A549 (cell line): ENCODE measurements at regions not wholly inside any gene's neighbourhood (a gene's known extent, or its start where the extent isn't known, plus 50 kb on each side); places are given as distances from the start of the nearest gene placed in this dataset.
"Not testable (repeated sequence)": the region's sequence is repeated elsewhere in the genome, so short reads cannot be mapped to it uniquely, and the experiment has no call there.

Source experiments
- ATAC-seq, 2 experiments: fragments of 200-7000 bp in 1 of 2; fragments of >200 bp in 1 of 2; cut with Nextera tagmentation in 1 of 2; cut with Tn5 transposase in 1 of 2; 3 replicates each; pipeline versions ENCODE4 v1.8.0 to v1.9.1; 2018 to 2020; ENCODE audit warnings: mild to moderate bottlenecking in 1 of 2, moderate library complexity in 1 of 2
- CTCF ChIA-PET: fragments of 300-600 bp; sonication (Branson Sonifier 250); formaldehyde crosslinking; extraction: SDS; loops from one replicate; lab custom pipeline; 2021; ENCODE audit warnings: antibody characterized with exemption, inconsistent platforms; lab: Yijun Ruan, JAX
- POLR2A ChIA-PET: fragments of 350-600 bp; formaldehyde crosslinking; extraction: SDS; loops from one replicate; lab custom pipeline; 2021; ENCODE audit warnings: antibody characterized with exemption, inconsistent platforms; lab: Yijun Ruan, JAX
- DNase-seq, 2 experiments: peaks; one replicate each; pipeline versions ENCODE4 v3.0.0 to v3.0.0-alpha.2; 2011 to 2016; ENCODE audit warnings: low read depth in 1 of 2, low spot score in 1 of 2
- FAIRE-seq: peaks from 2 replicates; lab custom pipeline; 2011; peaks lifted over from hg19 to GRCh38; lab: Jason Lieb, UNC
- H3K27ac ChIP-seq, 2 experiments: fragments of >200 bp; sonication (Bioruptor Twin); formaldehyde crosslinking; 3 replicates each; pipeline ENCODE4 v1.5.1; 2016 to 2017
- H3K4me1 ChIP-seq: fragments of >200 bp; sonication (Bioruptor Twin); formaldehyde crosslinking; 3 replicates; pipeline ENCODE4 v1.6.1; 2016
- H3K4me2 ChIP-seq: fragments of >200 bp; sonication (Bioruptor Twin); formaldehyde crosslinking; 3 replicates; pipeline ENCODE4 v1.6.1; 2016
- H3K4me3 ChIP-seq: fragments of >200 bp; sonication (Bioruptor Twin); formaldehyde crosslinking; 3 replicates; pipeline ENCODE4 v1.5.1; 2016
- H3K9me3 ChIP-seq: fragments of >200 bp; sonication (Bioruptor Twin); formaldehyde crosslinking; 3 replicates; pipeline ENCODE4 v1.6.1; 2016
- BCL3 ChIP-seq: fragments of >200 bp; sonication (Bioruptor Twin); formaldehyde crosslinking; IDR thresholded peaks from 3 replicates; pipeline ENCODE4 v1.6.1; 2016
- E2F6 ChIP-seq: IDR thresholded peaks from 2 replicates; pipeline ENCODE4 v1.6.1; 2012; ENCODE audit warnings: low read depth, borderline replicate concordance
- EHMT2 ChIP-seq: fragments of 200-600 bp; sonication (generic); IDR thresholded peaks from 2 replicates; pipeline ENCODE4 v1.6.1; 2016; ENCODE audit warnings: antibody characterized with exemption, low read depth, mild to moderate bottlenecking, moderate library complexity
- FOSB ChIP-seq: fragments of 250-450 bp; sonication (Bioruptor Pico); IDR thresholded peaks from 2 replicates; pipeline ENCODE4 v1.5.0; 2020; ENCODE audit warnings: mild to moderate bottlenecking, moderate library complexity
- GATA3 ChIP-seq: IDR thresholded peaks from 2 replicates; pipeline ENCODE4 v1.6.1; 2012; ENCODE audit warnings: borderline replicate concordance
- HES2 ChIP-seq: fragments of >200 bp; sonication (Bioruptor Twin); formaldehyde crosslinking; IDR thresholded peaks from 2 replicates; pipeline ENCODE4 v1.6.1; 2016
- HMGXB4 ChIP-seq: fragments of 250-450 bp; sonication (Bioruptor Pico); IDR thresholded peaks from 2 replicates; pipeline ENCODE4 v1.5.0; 2021; ENCODE audit warnings: mild to moderate bottlenecking, moderate library complexity, borderline replicate concordance
- JUN ChIP-seq, 2 experiments: fragments of >200 bp; sonication (Bioruptor Twin); formaldehyde crosslinking; IDR thresholded peaks; 2 replicates in 1 of 2; 3 replicates in 1 of 2; pipeline ENCODE4 v1.6.1; 2016 to 2017
- MAX ChIP-seq: IDR thresholded peaks from 2 replicates; pipeline ENCODE4 v1.6.1; 2012
- MAZ ChIP-seq: fragments of 150-350 bp; IDR thresholded peaks from 2 replicates; pipeline ENCODE4 v1.6.1; 2014; ENCODE audit warnings: antibody characterized with exemption, low read depth, low read length, borderline replicate concordance
- MYC ChIP-seq: IDR thresholded peaks from 2 replicates; pipeline ENCODE4 v1.6.1; 2012; ENCODE audit warnings: mild to moderate bottlenecking, inconsistent platforms, low read length, improper control_type of control experiment, borderline replicate concordance
- NPAS2 ChIP-seq: fragments of 250-450 bp; sonication (Bioruptor Pico); IDR thresholded peaks from 2 replicates; pipeline ENCODE4 v1.8.0; 2022; ENCODE audit warnings: mild to moderate bottlenecking, moderate library complexity, borderline replicate concordance
- NR3C1 ChIP-seq: fragments of >200 bp; sonication (Bioruptor Twin); formaldehyde crosslinking; IDR thresholded peaks from 3 replicates; pipeline ENCODE4 v1.6.1; 2017
- POLR2A ChIP-seq: IDR thresholded peaks from 2 replicates; pipeline ENCODE4 v1.6.1; 2012; ENCODE audit warnings: mild to moderate bottlenecking, low read length
- RAD21 ChIP-seq, 2 experiments: fragments of >200 bp in 1 of 2; sonication (Bioruptor Twin) in 1 of 2; formaldehyde crosslinking in 1 of 2; IDR thresholded peaks in 1 of 2; conservative IDR thresholded peaks in 1 of 2; 2 replicates in 1 of 2; 3 replicates in 1 of 2; pipeline ENCODE4 v1.6.1; 2012 to 2018; ENCODE audit warnings: inconsistent platforms in 1 of 2
- REST ChIP-seq: fragments of 200-600 bp; sonication (generic); IDR thresholded peaks from 2 replicates; pipeline ENCODE4 v1.6.1; 2016; ENCODE audit warnings: antibody characterized with exemption, mild to moderate bottlenecking, moderate library complexity
- SMC3 ChIP-seq: fragments of >200 bp; sonication (Bioruptor Twin); formaldehyde crosslinking; IDR thresholded peaks from 3 replicates; pipeline ENCODE4 v1.6.1; 2018; ENCODE audit warnings: inconsistent platforms
- ZC3H11A ChIP-seq: fragments of 450-650 bp; IDR thresholded peaks from 2 replicates; pipeline ENCODE4 v1.6.1; 2014; ENCODE audit warnings: antibody characterized with exemption, mild to moderate bottlenecking
- WGBS: methylation state at CpG from one replicate; pipeline ENCODE4 v1.1.6; 2017; ENCODE audit errors: missing lambda C conversion rate; 5-methylcytosine and 5-hydroxymethylcytosine counted together

GRCh38 chr15:96978937-96979473, 648.5 kb downstream of the NR2F2 start:
- ATAC-seq, result no peak
- DNase-seq, result no peak
- H3K4me2 ChIP-seq, result no peak overlapping the region
- POLR2A ChIA-PET, result no interaction called here
- no peak overlapping the region for H3K4me3 ChIP-seq
- TF ChIP-seq EHMT2 (no peak), NR3C1 (no peak), HMGXB4 (no peak), FOSB (no peak)
- TF ChIP-seq, all 56 proteins: peak for 0
- 1% methylated on average over 5 of the region's 5 CpGs for WGBS
- Histone ChIP-seq H3K4me1 (no peaks in the 10 kb centered on the region), H3K9me3 (no peaks in the 10 kb centered on the region), H3K27ac (no peak overlapping the region)
- no peak for FAIRE-seq
- CTCF ChIA-PET, result no interaction called here

GRCh38 chr15:96984121-96984671, 653.7 kb downstream of the NR2F2 start:
- H3K27ac ChIP-seq, H3K4me3 ChIP-seq, H3K4me2 ChIP-seq, H3K9me3 ChIP-seq, ATAC-seq, FAIRE-seq, CTCF ChIA-PET, DNase-seq, POLR2A ChIA-PET, H3K4me1 ChIP-seq: not testable (repeated sequence)
- WGBS, result 61% methylated on average over 27 of the region's 58 CpGs

- CTCF ChIA-PET, result no interaction called here
- DNase-seq (no peak), FAIRE-seq (no peak), ATAC-seq (no peak)
- no peaks in the 10 kb centered on the region for H3K4me1 ChIP-seq
- H3K4me2 ChIP-seq, result no peak overlapping the region
- 8% methylated on average over 5 of the region's 5 CpGs for WGBS
- no peak overlapping the region for H3K27ac ChIP-seq
- no peak overlapping the region for H3K4me3 ChIP-seq
- POLR2A ChIA-PET, result no interaction called here
- no peak for TF ChIP-seq NPAS2 (CRISPR knock-in tag)
- no peak for TF ChIP-seq BCL3
- no peak for TF ChIP-seq REST
- TF ChIP-seq POLR2A, result no peak
- no peak for TF ChIP-seq MYC
- TF ChIP-seq GATA3, result no peak
- peaks cover 10% of the 10 kb centered on the region; the same call in 2 of the 3 replicates for H3K9me3 ChIP-seq
Observed at GRCh38 chr15:96992817-96993216, 662.3 kb downstream of the NR2F2 start.

- H3K4me2 ChIP-seq, result no peak overlapping the region
- no peak overlapping the region for H3K27ac ChIP-seq
- no peaks in the 10 kb centered on the region for H3K4me1 ChIP-seq
- DNase-seq, result no peak
- 3% methylated on average over 3 of the region's 3 CpGs for WGBS
- H3K9me3 ChIP-seq, result peaks cover 4% of the 10 kb centered on the region; the same call in 1 of the 3 replicates
- H3K4me3 ChIP-seq, result no peak overlapping the region
- ATAC-seq, result no peak
- CTCF ChIA-PET, result no interaction called here
- FAIRE-seq, result no peak
- POLR2A ChIA-PET, result no interaction called here
- TF ChIP-seq MAZ, result no peak
- TF ChIP-seq SMC3, result no peak
- no peak for TF ChIP-seq MAX
- TF ChIP-seq ZC3H11A, result no peak
- TF ChIP-seq HES2, result no peak
- no peak for TF ChIP-seq JUN (IDR thresholded peaks at IDR 0.05)
- TF ChIP-seq E2F6, result no peak
- no peak for TF ChIP-seq REST
- TF ChIP-seq RAD21 (conservative IDR thresholded peaks at IDR 0.05 in 1 of 2, IDR thresholded peaks at IDR 0.05 in 1 of 2), result no peak
Observed at GRCh38 chr15:96997538-96997937, 667.0 kb downstream of the NR2F2 start.
